Fibroblast of lung (primary cell): ENCODE measurements at regions not wholly inside any gene's neighbourhood (a gene's known extent, or its start where the extent isn't known, plus 50 kb on each side); places are given as distances from the start of the nearest gene placed in this dataset.

Experiments
- CTCF ChIP-seq, 2 donors: IDR thresholded peaks in 1 of 2; conservative IDR thresholded peaks in 1 of 2; 1 replicate in 1 of 2; 2 replicates in 1 of 2; pipeline ENCODE4 v1.5.1; 2011 to 2012; ENCODE audit warnings: low read length in 2 of 2, control low read depth in 1 of 2, inconsistent platforms in 1 of 2, low read depth in 1 of 2, mild to moderate bottlenecking in 1 of 2
- EZH2 ChIP-seq: IDR thresholded peaks from 2 replicates; pipeline ENCODE4 v1.5.1; 2012; ENCODE audit warnings: low read length, control low read depth, mild to moderate bottlenecking; ENCODE audit errors: missing control alignments

DNA sequence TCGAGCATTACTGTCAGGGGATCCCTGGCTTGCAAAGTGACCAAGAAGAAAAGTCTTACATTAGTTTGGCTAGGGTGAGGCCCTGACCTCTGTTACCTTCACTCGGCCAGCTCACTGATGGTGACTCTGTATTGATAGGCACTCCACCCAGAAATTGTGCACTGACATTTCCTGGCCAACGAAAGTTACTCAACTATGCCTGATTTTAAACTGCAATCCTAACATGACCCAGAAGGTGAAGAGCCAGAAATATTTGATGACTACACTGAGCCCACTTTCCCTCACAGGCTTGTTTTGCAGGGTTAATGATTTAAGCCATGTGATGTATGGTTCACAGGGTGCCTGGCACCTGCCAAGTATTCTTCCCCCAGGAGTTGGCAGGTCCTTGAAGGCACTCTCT lies 208.2 kb upstream of the MAF start:
- no peak for TF ChIP-seq CTCF (conservative IDR thresholded peaks at IDR 0.05 in 1 of 2, IDR thresholded peaks at IDR 0.05 in 1 of 2; ENCODE audit: low read depth in 1 of 2, low read length in 2 of 2)
- TF ChIP-seq EZH2: no peak
